RWPE2 (cell line): ENCODE measurements at regions not wholly inside any gene's neighbourhood (a gene's known extent, or its start where the extent isn't known, plus 50 kb on each side); places are given as distances from the start of the nearest gene placed in this dataset.
"Not testable (repeated sequence)": the region's sequence is repeated elsewhere in the genome, so short reads cannot be mapped to it uniquely, and the experiment has no call there.

Source experiments
- ATAC-seq: fragments of 200-7000 bp; cut with Tn5 transposase; 3 replicates; pipeline ENCODE4 v1.9.1; 2021; ENCODE audit warnings: low read depth
- DNase-seq: peaks from one replicate; pipeline ENCODE4 v3.0.0-alpha.2; 2020; ENCODE audit warnings: low spot score
- H3K27ac ChIP-seq: fragments of 450-650 bp; 2 replicates; pipeline ENCODE4 v1.5.1; 2017; ENCODE audit warnings: mild to moderate bottlenecking; ENCODE audit not compliant: poor library complexity, severe bottlenecking
- H3K27me3 ChIP-seq: fragments of 250-450 bp; sonication (Bioruptor Pico); 2 replicates; pipeline ENCODE4 v1.5.1; 2021; ENCODE audit warnings: mild to moderate bottlenecking, moderate library complexity; ENCODE audit not compliant: insufficient read depth, poor library complexity, severe bottlenecking
- H3K36me3 ChIP-seq: fragments of 250-450 bp; sonication (Bioruptor Pico); 2 replicates; pipeline ENCODE4 v1.5.1; 2020; ENCODE audit warnings: low read depth, mild to moderate bottlenecking, moderate library complexity
- H3K4me1 ChIP-seq: fragments of 250-450 bp; sonication (Bioruptor Pico); 2 replicates; pipeline ENCODE4 v1.5.1; 2021; ENCODE audit warnings: mild to moderate bottlenecking, moderate library complexity; ENCODE audit not compliant: insufficient read depth, poor library complexity, severe bottlenecking
- H3K4me3 ChIP-seq: fragments of 250-450 bp; sonication (Bioruptor Pico); 2 replicates; pipeline ENCODE4 v1.5.1; 2021; ENCODE audit warnings: mild to moderate bottlenecking, moderate library complexity; ENCODE audit not compliant: severe bottlenecking
- H3K9me3 ChIP-seq: fragments of 250-450 bp; sonication (Bioruptor Pico); 2 replicates; pipeline ENCODE4 v1.5.1; 2021; ENCODE audit warnings: mild to moderate bottlenecking, moderate library complexity; ENCODE audit not compliant: severe bottlenecking
- CTCF ChIP-seq: fragments of 450-650 bp; IDR thresholded peaks from one replicate; pipeline ENCODE4 v1.5.1; 2017; ENCODE audit warnings: mild to moderate bottlenecking, moderate library complexity; ENCODE audit not compliant: poor library complexity, severe bottlenecking

GRCh38 chr4:31844350-31844749, 1124.2 kb downstream of the PCDH7 start:
- Histone ChIP-seq H3K27ac (no peak overlapping the region), H3K4me1 (no peaks in the 10 kb centered on the region), H3K27me3 (no peaks in the 10 kb centered on the region), H3K9me3 (no peaks in the 10 kb centered on the region), H3K4me3 (no peak overlapping the region), H3K36me3 (no peaks in the 10 kb centered on the region)
- ATAC-seq (no peak), DNase-seq (no peak)
- TF ChIP-seq CTCF: no peak

- no peak for TF ChIP-seq CTCF
- no peaks in the 10 kb centered on the region for H3K27me3 ChIP-seq
- no peaks in the 10 kb centered on the region for H3K9me3 ChIP-seq
- no peaks in the 10 kb centered on the region for H3K36me3 ChIP-seq
- no peaks in the 10 kb centered on the region for H3K4me1 ChIP-seq
- ATAC-seq (no peak), DNase-seq (no peak)
- no peak overlapping the region for H3K27ac ChIP-seq
- no peak overlapping the region for H3K4me3 ChIP-seq
These were observed 1131.8 kb downstream of the PCDH7 start for GRCh38 chr4:31851946-31852345.

- DNase-seq (no peak), ATAC-seq (no peak)
- no peaks in the 10 kb centered on the region for H3K36me3 ChIP-seq
- no peak overlapping the region for H3K4me3 ChIP-seq
- no peaks in the 10 kb centered on the region for H3K9me3 ChIP-seq
- TF ChIP-seq CTCF: no peak
- H3K27me3 ChIP-seq: no peaks in the 10 kb centered on the region
- H3K4me1 ChIP-seq: no peaks in the 10 kb centered on the region
- no peak overlapping the region for H3K27ac ChIP-seq
These were observed 1157.3 kb downstream of the PCDH7 start for GRCh38 chr4:31877429-31877828.

GRCh38 chr4:31880837-31881236, 1160.7 kb downstream of the PCDH7 start:
- H3K27ac ChIP-seq, H3K27me3 ChIP-seq, H3K4me1 ChIP-seq, H3K36me3 ChIP-seq, H3K9me3 ChIP-seq, ATAC-seq, H3K4me3 ChIP-seq, DNase-seq: not testable (repeated sequence)

- Histone ChIP-seq H3K36me3 (no peaks in the 10 kb centered on the region), H3K9me3 (no peaks in the 10 kb centered on the region), H3K4me1 (no peaks in the 10 kb centered on the region), H3K27ac (no peak overlapping the region), H3K4me3 (no peak overlapping the region), H3K27me3 (no peaks in the 10 kb centered on the region)
- ATAC-seq (no peak), DNase-seq (no peak)
- TF ChIP-seq CTCF: no peak
These were observed 1176.2 kb downstream of the PCDH7 start for GRCh38 chr4:31896349-31896748.
